ENCODE measurements at regions not wholly inside any gene's neighbourhood (a gene's known extent, or its start where the extent isn't known, plus 50 kb on each side); places are given as distances from the start of the nearest gene placed in this dataset.

GRCh38 chr1:30505853-30506252 is 217.5 kb downstream of the MATN1 start:
- no peak for DNase-seq (ENCODE audit: low read depth in 1 of 2, low spot score in 1 of 2)
- no peak for ATAC-seq
- TF ChIP-seq RAD21 (conservative IDR thresholded peaks at IDR 0.05 in 1 of 2, IDR thresholded peaks at IDR 0.05 in 1 of 2) (no peak), TFCP2L1 (CRISPR knock-in tag; IDR thresholded peaks at IDR 0.05) (no peak), KDM1A (IDR thresholded peaks at IDR 0.05; ENCODE audit: low read depth) (no peak), ESRRA (IDR thresholded peaks at IDR 0.05; ENCODE audit: borderline replicate concordance, low read length) (no peak), USF2 (IDR thresholded peaks at IDR 0.05) (no peak), HOXB13 (CRISPR knock-in tag; IDR thresholded peaks at IDR 0.05; ENCODE audit: low read depth) (no peak), EHMT2 (IDR thresholded peaks at IDR 0.05; ENCODE audit: low read depth) (no peak), TP53 (CRISPR knock-in tag; IDR thresholded peaks at IDR 0.05) (no peak), RCOR1 (IDR thresholded peaks at IDR 0.05; ENCODE audit: low read depth, low read length) (no peak), POLR2A (IDR thresholded peaks at IDR 0.05; ENCODE audit: low read length) (no peak), REST (IDR thresholded peaks at IDR 0.05) (no peak), GATA3 (IDR thresholded peaks at IDR 0.05; ENCODE audit: borderline replicate concordance) (no peak), CTCF (IDR thresholded peaks at IDR 0.05) (no peak), ZFP36 (IDR thresholded peaks at IDR 0.05; ENCODE audit: borderline replicate concordance, partially characterized antibody) (no peak), ELK1 (IDR thresholded peaks at IDR 0.05; ENCODE audit: low read depth, low read length) (no peak), CBX8 (IDR thresholded peaks at IDR 0.05) (no peak), EP300 (IDR thresholded peaks at IDR 0.05) (no peak), SREBF2 (IDR thresholded peaks at IDR 0.05) (no peak)
- FAIRE-seq, result no peak
- 57% methylated on average over 5 of the region's 7 CpGs for WGBS (ENCODE audit: missing lambda C conversion rate)
- H3K27ac ChIP-seq, result no peak overlapping the region
- POLR2A ChIA-PET, result no interaction called here
- H3K4me2 ChIP-seq, result no peak overlapping the region
- no peaks in the 10 kb centered on the region for H3K4me1 ChIP-seq
- H3K9me3 ChIP-seq, result no peaks in the 10 kb centered on the region
- no peak overlapping the region for H3K4me3 ChIP-seq
- CTCF ChIA-PET, result no interaction called here

GRCh38 chr1:30492451-30492850 is 230.9 kb downstream of the MATN1 start:
- ChIA-PET POLR2A (no interaction called here), CTCF (no interaction called here)
- 63% methylated on average over 6 of the region's 6 CpGs for WGBS (ENCODE audit: missing lambda C conversion rate)
- ATAC-seq (no peak), FAIRE-seq (no peak), DNase-seq (ENCODE audit: low read depth in 1 of 2, low spot score in 1 of 2) (no peak)
- H3K27ac ChIP-seq, result no peak overlapping the region
- no peak overlapping the region for H3K4me3 ChIP-seq
- no peak for TF ChIP-seq FOSL2 (IDR thresholded peaks at IDR 0.05)
- TF ChIP-seq FOSL2 (CRISPR knock-in tag; IDR thresholded peaks at IDR 0.05), result no peak
- TF ChIP-seq RAD21 (conservative IDR thresholded peaks at IDR 0.05 in 1 of 2, IDR thresholded peaks at IDR 0.05 in 1 of 2), result no peak
- no peak for TF ChIP-seq CBX2 (IDR thresholded peaks at IDR 0.05; ENCODE audit: borderline replicate concordance, low read depth)
- no peak for TF ChIP-seq MAFK (IDR thresholded peaks at IDR 0.05; ENCODE audit: partially characterized antibody)
- TF ChIP-seq CTCF (IDR thresholded peaks at IDR 0.05), result no peak
- TF ChIP-seq RNF2 (IDR thresholded peaks at IDR 0.05; ENCODE audit: borderline replicate concordance, low read depth), result no peak
- no peak for TF ChIP-seq CHD4 (IDR thresholded peaks at IDR 0.05; ENCODE audit: borderline replicate concordance)
- no peak for TF ChIP-seq NR3C1 (IDR thresholded peaks at IDR 0.05)
- no peak for TF ChIP-seq JUNB (IDR thresholded peaks at IDR 0.05)
- no peak for TF ChIP-seq USF2 (IDR thresholded peaks at IDR 0.05)
- no peak for TF ChIP-seq ESRRA (IDR thresholded peaks at IDR 0.05; ENCODE audit: borderline replicate concordance, low read length)
- no peak for TF ChIP-seq ZSCAN20 (CRISPR knock-in tag; IDR thresholded peaks at IDR 0.05)
- no peak for TF ChIP-seq HEYL (CRISPR knock-in tag; IDR thresholded peaks at IDR 0.05)
- no peak for TF ChIP-seq BHLHE40 (IDR thresholded peaks at IDR 0.05; ENCODE audit: low read depth, low read length)
- TF ChIP-seq KDM5A (IDR thresholded peaks at IDR 0.05), result no peak
- H3K4me2 ChIP-seq, result no peak overlapping the region
- no peaks in the 10 kb centered on the region for H3K4me1 ChIP-seq
- no peaks in the 10 kb centered on the region for H3K9me3 ChIP-seq
